ENCODE measurements at regions not wholly inside any gene's neighbourhood (a gene's known extent, or its start where the extent isn't known, plus 50 kb on each side); places are given as distances from the start of the nearest gene placed in this dataset.

DNA sequence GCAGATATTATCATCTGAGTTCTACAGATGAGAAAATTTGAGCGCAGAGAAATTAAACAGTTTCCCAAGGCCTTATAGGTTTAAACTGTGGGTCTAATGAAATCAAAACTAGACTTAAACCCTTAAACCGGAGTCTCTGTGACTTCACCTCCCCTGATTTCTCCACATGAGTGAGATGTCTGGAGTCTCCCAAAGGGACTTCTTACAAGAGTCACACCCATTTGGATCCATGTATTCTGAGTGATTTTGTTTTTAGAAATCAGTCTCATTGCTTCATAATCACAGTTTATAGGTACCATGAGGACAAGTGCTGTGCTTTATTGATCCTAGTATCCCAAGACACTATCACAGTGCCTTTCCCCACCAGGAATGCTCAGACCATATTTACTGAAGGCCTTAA, 206.0 kb upstream of the JUN start:
- Mint-ChIP-seq H3K9me3 (no peaks in the 10 kb centered on the region), H3K4me3 (no peak overlapping the region), H3K36me3 (ENCODE audit: insufficient read depth in 2 of 2) (no peaks in the 10 kb centered on the region), H3K4me1 (ENCODE audit: low read depth) (peaks cover 9% of the 10 kb centered on the region), H3K27me3 (ENCODE audit: low read depth) (no peaks in the 10 kb centered on the region), H3K27ac (no peak overlapping the region)
- no peak for DNase-seq
- no peak for ATAC-seq (replicated peaks in 1 of 2)

DNA sequence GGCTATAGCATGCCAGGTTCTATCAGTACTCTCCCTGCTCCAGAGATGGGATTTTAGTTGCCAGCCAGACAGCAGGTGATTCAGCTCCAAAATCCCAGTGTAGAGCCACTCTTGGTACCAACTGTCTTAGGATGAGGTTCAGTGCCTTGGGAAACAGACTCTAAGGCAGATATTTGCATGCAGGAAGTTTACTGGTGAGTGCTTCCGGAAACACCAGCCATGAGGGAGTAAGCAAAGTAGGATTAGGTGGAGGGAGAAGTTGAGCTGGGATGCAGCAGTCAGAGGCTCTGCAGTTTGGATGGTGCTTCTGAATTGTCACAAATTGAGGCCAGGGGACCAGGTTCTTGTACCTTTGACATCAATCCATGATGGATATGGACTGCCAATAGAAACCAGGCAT, 207.5 kb upstream of the JUN start:
- Mint-ChIP-seq H3K4me3 (no peak overlapping the region), H3K27ac (no peak overlapping the region), H3K9me3 (no peaks in the 10 kb centered on the region), H3K27me3 (ENCODE audit: low read depth) (no peaks in the 10 kb centered on the region), H3K4me1 (ENCODE audit: low read depth) (peaks cover 15% of the 10 kb centered on the region), H3K36me3 (ENCODE audit: insufficient read depth in 2 of 2) (no peaks in the 10 kb centered on the region)
- DNase-seq = no peak
- no peak for ATAC-seq (replicated peaks in 1 of 2)

DNA sequence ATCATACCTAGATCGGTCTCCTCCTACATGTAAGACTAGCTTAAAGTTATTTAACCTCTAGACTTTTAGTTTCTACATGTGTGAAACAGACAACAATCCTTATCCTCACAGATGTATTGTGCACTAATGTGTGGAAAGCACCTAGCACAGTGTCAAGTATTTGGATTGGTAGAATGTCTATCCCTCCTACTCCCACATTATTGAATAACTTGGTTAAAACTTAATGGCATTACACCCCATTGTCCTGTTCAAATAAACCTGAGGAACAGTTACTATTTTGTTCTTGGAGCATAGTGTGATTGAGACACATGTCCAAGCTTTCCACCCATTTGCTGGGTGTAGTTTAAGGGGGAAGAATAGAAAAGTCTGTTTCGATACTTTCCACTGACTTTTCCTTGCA, 208.8 kb upstream of the JUN start:
- H3K4me1 Mint-ChIP-seq (ENCODE audit: low read depth) = peaks cover 19% of the 10 kb centered on the region
- DNase-seq (no peak), ATAC-seq (replicated peaks in 1 of 2) (no peak)
- no peaks in the 10 kb centered on the region for H3K36me3 Mint-ChIP-seq (ENCODE audit: insufficient read depth in 2 of 2)
- H3K27me3 Mint-ChIP-seq (ENCODE audit: low read depth) = no peaks in the 10 kb centered on the region
- H3K9me3 Mint-ChIP-seq = no peaks in the 10 kb centered on the region
- H3K27ac Mint-ChIP-seq = no peak overlapping the region
- no peak overlapping the region for H3K4me3 Mint-ChIP-seq

DNA sequence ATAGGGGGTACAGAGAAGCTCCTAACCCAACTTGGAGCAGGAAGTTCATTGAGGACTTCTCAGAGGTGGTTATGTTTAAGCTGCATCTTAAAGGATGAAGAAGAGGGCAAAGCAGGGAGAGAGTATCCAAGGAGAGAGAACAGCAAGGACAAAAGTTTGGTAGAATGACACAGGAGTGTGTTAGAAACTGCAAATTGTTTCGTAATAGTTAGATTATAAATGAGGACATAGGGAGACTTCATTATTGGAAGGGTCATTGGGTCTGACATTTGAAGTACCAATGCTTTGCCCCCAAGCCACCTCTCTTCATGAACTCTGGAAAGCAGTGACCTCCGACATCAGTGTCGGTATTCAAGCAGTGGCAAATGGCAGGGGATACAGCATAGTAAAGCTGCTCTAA, 209.6 kb upstream of the JUN start:
- Mint-ChIP-seq H3K36me3 (ENCODE audit: insufficient read depth in 2 of 2) (no peaks in the 10 kb centered on the region), H3K4me3 (no peak overlapping the region), H3K4me1 (ENCODE audit: low read depth) (peaks cover 15% of the 10 kb centered on the region), H3K27ac (no peak overlapping the region), H3K9me3 (no peaks in the 10 kb centered on the region), H3K27me3 (ENCODE audit: low read depth) (no peaks in the 10 kb centered on the region)
- ATAC-seq (replicated peaks in 1 of 2) = no peak
- DNase-seq = no peak

DNA sequence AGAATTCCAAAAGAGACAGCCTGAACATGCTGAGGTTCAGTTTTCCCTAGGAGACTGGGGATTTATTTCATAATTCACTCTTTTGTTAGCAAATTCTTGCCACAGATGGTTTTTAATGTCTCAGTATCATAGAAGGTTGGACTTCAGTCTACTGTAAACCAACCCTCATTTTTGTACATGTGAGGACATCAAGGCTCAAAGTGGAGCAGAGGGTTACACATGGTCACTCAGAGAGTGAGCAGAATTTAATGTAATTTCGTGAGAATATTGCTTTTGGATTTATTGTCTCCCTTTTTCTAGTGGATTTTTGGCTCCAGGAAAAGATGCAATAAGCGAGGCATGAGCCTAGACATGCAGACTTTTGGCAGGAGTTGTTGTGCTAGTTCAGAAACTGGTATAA, 210.8 kb upstream of the JUN start:
- Mint-ChIP-seq H3K27ac (peak overlapping the region; percentile 38), H3K4me3 (no peak overlapping the region), H3K36me3 (ENCODE audit: insufficient read depth in 2 of 2) (no peaks in the 10 kb centered on the region), H3K4me1 (ENCODE audit: low read depth) (peaks cover 15% of the 10 kb centered on the region), H3K9me3 (no peaks in the 10 kb centered on the region), H3K27me3 (ENCODE audit: low read depth) (no peaks in the 10 kb centered on the region)
- no peak for DNase-seq
- ATAC-seq (replicated peaks in 1 of 2) = no peak

DNA sequence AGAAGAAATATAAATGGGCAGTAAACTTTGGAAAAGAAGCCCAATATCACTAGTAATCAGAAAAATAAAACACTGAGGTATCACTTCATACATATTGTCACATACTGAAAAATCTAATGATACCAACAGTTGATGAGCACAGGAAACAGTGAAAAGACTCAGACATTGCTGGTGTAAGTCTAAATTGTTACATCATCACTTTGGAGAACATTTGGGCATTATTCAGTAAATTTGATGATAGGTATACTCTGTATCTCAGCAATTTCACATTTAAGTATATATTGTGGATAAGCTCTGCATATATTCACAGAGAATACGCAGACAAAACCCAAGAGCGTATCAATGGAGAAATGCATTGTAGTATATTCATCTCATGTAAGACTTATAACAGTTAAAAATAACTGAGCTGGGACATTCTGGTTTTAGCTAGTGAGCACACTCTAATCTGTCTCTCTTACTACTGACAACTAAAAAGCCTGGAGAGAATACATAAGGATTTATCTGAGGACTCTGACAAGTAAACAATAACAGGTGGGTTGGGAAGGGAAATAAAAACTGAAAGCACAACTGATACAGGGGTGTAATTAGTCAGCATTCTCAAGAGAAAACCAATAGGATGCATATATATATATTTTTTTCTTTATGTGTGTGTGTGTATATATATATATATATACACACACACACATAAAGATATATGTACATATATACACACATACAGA, 212.7 kb upstream of the JUN start:
- Mint-ChIP-seq H3K4me3 (peak overlapping the region in 1 of 2 donors; percentile 32), H3K9me3 (no peaks in the 10 kb centered on the region), H3K27ac (peak overlapping the region; percentile 38), H3K27me3 (ENCODE audit: low read depth) (no peaks in the 10 kb centered on the region), H3K36me3 (ENCODE audit: insufficient read depth in 2 of 2) (no peaks in the 10 kb centered on the region), H3K4me1 (ENCODE audit: low read depth) (peaks cover 15% of the 10 kb centered on the region)
- DNase-seq = no peak
- ATAC-seq (replicated peaks in 1 of 2) = peak; percentile 48 to 58

DNA sequence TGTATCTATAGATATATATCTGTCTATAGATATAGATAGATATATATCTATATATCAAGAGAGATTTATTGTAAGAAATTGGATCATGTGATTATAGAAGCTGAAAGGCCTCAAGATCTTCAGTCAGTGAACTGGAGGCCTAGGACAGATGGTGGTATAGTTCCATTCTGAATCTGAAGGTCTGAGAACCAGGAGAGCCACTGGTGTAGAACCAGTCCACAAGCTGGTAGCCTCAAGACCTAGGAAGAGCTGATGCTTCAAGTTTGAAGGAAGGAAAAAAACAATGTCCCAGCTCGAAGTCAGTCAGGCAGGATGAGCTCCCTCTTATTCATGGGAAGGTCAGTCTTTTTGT, 213.2 kb upstream of the JUN start:
- no peaks in the 10 kb centered on the region for H3K36me3 Mint-ChIP-seq (ENCODE audit: insufficient read depth in 2 of 2)
- ATAC-seq (replicated peaks in 1 of 2) (no peak), DNase-seq (no peak)
- H3K4me1 Mint-ChIP-seq (ENCODE audit: low read depth) = peaks cover 15% of the 10 kb centered on the region
- no peak overlapping the region for H3K4me3 Mint-ChIP-seq
- no peak overlapping the region for H3K27ac Mint-ChIP-seq
- no peaks in the 10 kb centered on the region for H3K27me3 Mint-ChIP-seq (ENCODE audit: low read depth)
- no peaks in the 10 kb centered on the region for H3K9me3 Mint-ChIP-seq

DNA sequence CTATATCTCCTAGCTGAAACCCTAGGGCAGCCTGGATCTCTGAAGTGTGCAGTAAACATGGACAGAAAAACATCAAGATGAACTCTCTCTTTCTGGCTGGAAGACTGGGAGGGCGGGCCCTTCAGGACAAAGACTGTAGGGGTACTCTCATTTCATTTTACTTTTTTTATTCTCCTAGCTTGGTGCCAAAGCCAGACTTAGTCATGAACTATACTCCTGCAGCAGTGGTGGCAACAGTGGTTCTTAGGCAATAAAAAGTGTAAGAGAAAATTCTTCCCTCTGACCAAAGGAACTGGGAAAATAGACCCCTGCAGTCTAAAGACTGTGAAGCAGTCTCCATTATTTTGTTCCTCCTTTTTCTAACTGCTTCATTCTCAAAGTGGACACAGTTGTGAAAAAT, 213.8 kb upstream of the JUN start:
- no peak overlapping the region for H3K4me3 Mint-ChIP-seq
- H3K36me3 Mint-ChIP-seq (ENCODE audit: insufficient read depth in 2 of 2) = no peaks in the 10 kb centered on the region
- H3K27ac Mint-ChIP-seq = no peak overlapping the region
- peaks cover 15% of the 10 kb centered on the region for H3K4me1 Mint-ChIP-seq (ENCODE audit: low read depth)
- no peaks in the 10 kb centered on the region for H3K27me3 Mint-ChIP-seq (ENCODE audit: low read depth)
- DNase-seq (no peak), ATAC-seq (replicated peaks in 1 of 2) (no peak)
- no peaks in the 10 kb centered on the region for H3K9me3 Mint-ChIP-seq

DNA sequence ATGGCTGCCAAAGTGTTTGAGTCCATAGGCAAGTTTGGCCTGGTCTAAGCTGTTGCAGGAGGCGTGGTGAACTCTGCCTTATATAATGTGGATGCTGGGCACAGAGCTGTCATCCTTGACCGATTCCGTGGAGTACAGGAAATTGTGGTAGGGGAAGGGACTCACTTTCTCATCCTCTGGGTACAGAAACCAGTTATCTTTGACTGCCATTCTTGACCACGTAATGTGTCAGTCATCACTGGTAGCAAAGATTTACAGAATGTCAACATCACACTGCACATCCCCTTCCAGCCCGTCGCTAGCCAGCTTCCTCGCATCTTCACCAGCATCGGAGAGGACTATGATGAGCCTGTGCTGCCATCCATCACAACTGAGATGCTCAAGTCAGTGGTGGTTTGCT, 215.8 kb upstream of the JUN start:
- Mint-ChIP-seq H3K4me1 (ENCODE audit: low read depth) (peaks cover 18% of the 10 kb centered on the region), H3K27me3 (ENCODE audit: low read depth) (no peaks in the 10 kb centered on the region), H3K36me3 (ENCODE audit: insufficient read depth in 2 of 2) (no peaks in the 10 kb centered on the region), H3K27ac (no peak overlapping the region), H3K9me3 (no peaks in the 10 kb centered on the region), H3K4me3 (no peak overlapping the region)
- no peak for DNase-seq
- ATAC-seq (replicated peaks in 1 of 2) = no peak

DNA sequence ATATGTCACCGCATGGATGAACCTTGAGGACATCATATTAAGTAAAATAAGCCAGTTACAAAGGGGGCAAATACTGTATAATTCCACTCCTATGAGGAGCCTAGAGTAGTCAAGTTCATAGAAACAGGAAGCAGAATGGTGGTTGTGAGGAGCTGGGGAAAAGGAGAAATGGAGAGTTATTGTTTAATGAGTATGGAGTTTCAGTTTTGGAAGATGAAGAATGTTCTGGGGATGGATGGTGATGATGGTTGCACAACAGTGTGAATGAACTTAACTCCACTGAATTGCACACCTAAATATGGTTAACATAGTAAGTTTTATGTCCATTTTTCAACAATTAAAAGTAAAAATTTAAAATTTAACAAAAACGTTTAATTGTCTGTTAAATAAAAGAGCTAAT, 220.9 kb upstream of the JUN start:
- DNase-seq (no peak), ATAC-seq (replicated peaks in 1 of 2) (no peak)
- H3K9me3 Mint-ChIP-seq = no peaks in the 10 kb centered on the region
- peak overlapping the region; percentile 14 for H3K27ac Mint-ChIP-seq
- H3K27me3 Mint-ChIP-seq (ENCODE audit: low read depth) = no peaks in the 10 kb centered on the region
- H3K4me3 Mint-ChIP-seq = peak overlapping the region in 1 of 2 donors; percentile 32
- H3K36me3 Mint-ChIP-seq (ENCODE audit: insufficient read depth in 2 of 2) = no peaks in the 10 kb centered on the region
- peaks cover 44% of the 10 kb centered on the region for H3K4me1 Mint-ChIP-seq (ENCODE audit: low read depth)

DNA sequence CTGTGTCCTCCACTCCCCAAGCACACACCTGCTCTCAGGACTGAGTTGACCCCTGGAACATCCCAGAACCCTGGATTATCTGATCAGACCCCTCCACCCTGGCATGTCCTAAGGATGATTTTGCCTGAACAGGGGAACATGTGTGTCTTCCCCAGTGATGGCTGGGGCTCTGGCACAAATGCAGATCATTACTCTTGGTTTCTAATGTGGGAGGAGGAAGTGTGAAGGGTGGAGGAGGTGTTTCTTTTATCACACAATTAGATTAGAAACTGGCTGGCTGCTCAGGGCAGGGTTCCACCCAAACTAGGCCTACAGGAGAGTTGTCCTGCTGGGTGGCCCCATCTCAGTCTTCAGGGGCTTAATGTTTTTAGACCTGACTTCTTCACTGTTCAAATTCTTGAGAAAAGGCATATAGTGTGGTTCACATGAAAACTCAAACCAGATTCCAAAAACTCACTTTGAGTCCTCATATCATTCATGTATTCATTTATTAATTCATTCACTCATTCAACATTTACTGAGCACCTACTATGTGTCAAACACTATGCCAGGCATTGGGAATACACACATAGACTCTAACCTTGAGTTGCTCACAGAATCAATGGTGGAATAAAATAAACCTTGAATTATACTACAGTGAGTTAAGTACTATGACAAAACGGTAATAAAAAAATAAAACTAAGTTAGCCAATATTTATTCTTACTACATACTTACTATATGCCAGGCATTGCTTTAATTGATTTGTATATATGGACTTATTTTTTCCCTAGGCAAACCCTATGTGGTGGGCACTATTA, 221.8 kb upstream of the JUN start:
- no peaks in the 10 kb centered on the region for H3K9me3 Mint-ChIP-seq
- peaks cover 44% of the 10 kb centered on the region for H3K4me1 Mint-ChIP-seq (ENCODE audit: low read depth)
- ATAC-seq (replicated peaks in 1 of 2) (peak; percentile 23 to 26), DNase-seq (no peak)
- peak overlapping the region; percentile 32 to 39 for H3K4me3 Mint-ChIP-seq
- no peaks in the 10 kb centered on the region for H3K36me3 Mint-ChIP-seq (ENCODE audit: insufficient read depth in 2 of 2)
- no peaks in the 10 kb centered on the region for H3K27me3 Mint-ChIP-seq (ENCODE audit: low read depth)
- peak overlapping the region; percentile 52 for H3K27ac Mint-ChIP-seq

DNA sequence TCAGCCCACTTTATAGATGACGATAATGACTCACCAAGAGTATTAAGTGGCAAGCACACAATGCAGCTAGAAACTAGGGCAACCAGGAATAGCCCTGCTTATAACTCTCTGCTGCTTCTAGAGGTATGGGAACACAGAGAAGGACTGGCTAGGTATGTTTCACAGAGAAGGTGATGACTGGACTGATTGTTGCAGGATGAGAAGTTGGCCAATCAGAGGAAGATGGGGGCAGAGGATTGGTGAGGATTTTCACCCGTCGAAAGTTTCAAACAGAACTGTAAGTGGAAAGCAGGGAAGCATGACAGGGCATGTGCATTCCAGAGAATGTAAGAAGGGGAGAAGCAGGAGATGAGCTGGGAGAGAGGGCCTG, 222.4 kb upstream of the JUN start:
- Mint-ChIP-seq H3K27ac (peak overlapping the region; percentile 21), H3K27me3 (ENCODE audit: low read depth) (no peaks in the 10 kb centered on the region), H3K4me1 (ENCODE audit: low read depth) (peaks cover 44% of the 10 kb centered on the region), H3K4me3 (no peak overlapping the region), H3K9me3 (no peaks in the 10 kb centered on the region), H3K36me3 (ENCODE audit: insufficient read depth in 2 of 2) (no peaks in the 10 kb centered on the region)
- DNase-seq (no peak), ATAC-seq (replicated peaks in 1 of 2) (no peak)

DNA sequence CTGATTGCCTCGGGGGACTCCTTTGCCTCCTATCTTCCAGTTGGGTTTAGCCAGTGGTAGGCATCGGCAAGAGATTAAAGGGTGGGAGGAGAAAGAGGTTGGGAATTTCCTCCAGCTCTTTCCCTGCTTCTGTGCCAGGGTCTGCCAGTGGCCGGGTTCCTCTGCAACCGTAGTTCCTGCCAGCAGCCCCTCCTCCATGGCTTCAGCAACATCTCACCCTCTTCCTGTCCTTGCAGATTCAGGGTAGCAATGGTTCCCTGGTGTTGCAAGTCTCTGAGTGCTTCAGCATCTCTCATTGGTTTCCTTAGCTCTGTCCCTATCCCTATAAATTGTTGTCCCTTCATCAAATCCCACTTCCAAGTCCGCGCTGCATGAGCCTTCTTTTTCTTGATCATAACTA, 223.1 kb upstream of the JUN start:
- Mint-ChIP-seq H3K27ac (no peak overlapping the region), H3K27me3 (ENCODE audit: low read depth) (no peaks in the 10 kb centered on the region), H3K36me3 (ENCODE audit: insufficient read depth in 2 of 2) (no peaks in the 10 kb centered on the region), H3K9me3 (no peaks in the 10 kb centered on the region), H3K4me1 (ENCODE audit: low read depth) (peaks cover 44% of the 10 kb centered on the region), H3K4me3 (peak overlapping the region; percentile 18 to 42)
- no peak for ATAC-seq (replicated peaks in 1 of 2)
- no peak for DNase-seq

DNA sequence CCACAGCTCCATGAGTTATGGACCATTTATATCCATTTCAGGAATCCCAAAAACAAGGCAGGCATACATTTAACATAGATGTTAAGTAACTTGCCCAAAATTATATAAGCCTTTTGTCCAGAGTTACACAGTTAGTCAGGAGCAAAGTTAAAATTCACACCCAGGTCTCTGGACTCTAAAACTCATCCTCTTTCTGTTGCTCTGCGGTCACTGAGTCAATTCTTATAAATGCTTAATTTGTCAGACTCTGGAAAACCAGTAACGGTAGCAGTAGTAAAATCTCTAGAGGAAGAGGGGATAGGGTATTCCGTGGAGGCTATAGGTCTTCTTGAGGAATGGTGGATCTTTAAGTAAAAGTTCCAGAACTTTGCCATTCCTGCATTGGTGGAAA, 223.6 kb upstream of the JUN start:
- Mint-ChIP-seq H3K27ac (no peak overlapping the region), H3K4me1 (ENCODE audit: low read depth) (peaks cover 44% of the 10 kb centered on the region), H3K36me3 (ENCODE audit: insufficient read depth in 2 of 2) (no peaks in the 10 kb centered on the region), H3K9me3 (no peaks in the 10 kb centered on the region), H3K27me3 (ENCODE audit: low read depth) (no peaks in the 10 kb centered on the region), H3K4me3 (peak overlapping the region; percentile 18 to 42)
- no peak for ATAC-seq (replicated peaks in 1 of 2)
- no peak for DNase-seq
